HFFc6 (cell line): ENCODE measurements at regions not wholly inside any gene's neighbourhood (a gene's known extent, or its start where the extent isn't known, plus 50 kb on each side); places are given as distances from the start of the nearest gene placed in this dataset.

Source experiments
- DNase-seq: peaks from one replicate; pipeline ENCODE4 v3.0.0-alpha.2; 2018
- H3K27ac Mint-ChIP-seq: 2 replicates; pipeline ENCODE4 v1.8.0; 2020; ENCODE audit warnings: mild to moderate bottlenecking, mixed read lengths
- H3K27me3 Mint-ChIP-seq: 2 replicates; pipeline ENCODE4 v1.8.0; 2021; ENCODE audit warnings: mild to moderate bottlenecking, moderate library complexity, mixed read lengths; ENCODE audit not compliant: insufficient read depth
- H3K36me3 Mint-ChIP-seq: 2 replicates; pipeline ENCODE4 v1.8.0; 2021; ENCODE audit warnings: low read depth, mixed read lengths
- H3K4me1 Mint-ChIP-seq: 2 replicates; pipeline ENCODE4 v1.8.0; 2020; ENCODE audit warnings: low read depth, mixed read lengths
- H3K4me3 Mint-ChIP-seq: 2 replicates; pipeline ENCODE4 v1.8.0; 2020; ENCODE audit warnings: mild to moderate bottlenecking, moderate library complexity, mixed read lengths
- H3K9me3 Mint-ChIP-seq: 2 replicates; pipeline ENCODE4 v1.8.0; 2020; ENCODE audit warnings: mild to moderate bottlenecking, mixed read lengths
- CTCF ChIP-seq: fragments of 200-600 bp; sonication (generic); IDR thresholded peaks from 2 replicates; pipeline ENCODE4 v1.5.0; 2021; ENCODE audit warnings: antibody characterized with exemption, mild to moderate bottlenecking

GRCh38 chr2:150847578-150847977, 360.1 kb upstream of the RND3 start:
- H3K4me3 Mint-ChIP-seq = no peak overlapping the region
- DNase-seq = no peak
- H3K27ac Mint-ChIP-seq = no peak overlapping the region
- TF ChIP-seq CTCF = no peak
- H3K9me3 Mint-ChIP-seq = no peaks in the 10 kb centered on the region
- H3K27me3 Mint-ChIP-seq = peaks cover 3% of the 10 kb centered on the region; the same call in 1 of the 2 replicates
- peaks cover 5% of the 10 kb centered on the region; the same call in 1 of the 2 replicates for H3K4me1 Mint-ChIP-seq
- H3K36me3 Mint-ChIP-seq = no peaks in the 10 kb centered on the region

- no peak for DNase-seq
- Mint-ChIP-seq H3K4me1 (peaks cover 5% of the 10 kb centered on the region; the same call in 1 of the 2 replicates), H3K27me3 (peaks cover 6% of the 10 kb centered on the region), H3K9me3 (no peaks in the 10 kb centered on the region), H3K36me3 (no peaks in the 10 kb centered on the region), H3K27ac (no peak overlapping the region), H3K4me3 (no peak overlapping the region)
- no peak for TF ChIP-seq CTCF
Measured at GRCh38 chr2:150846691-150847090, 359.2 kb upstream of the RND3 start.

- DNase-seq = peak; percentile 18
- Mint-ChIP-seq H3K27me3 (no peaks in the 10 kb centered on the region; the same call in 1 of the 2 replicates), H3K9me3 (no peaks in the 10 kb centered on the region), H3K36me3 (no peaks in the 10 kb centered on the region), H3K27ac (no peak overlapping the region), H3K4me1 (no peaks in the 10 kb centered on the region; the same call in 1 of the 2 replicates), H3K4me3 (no peak overlapping the region)
- TF ChIP-seq CTCF = no peak
Measured at GRCh38 chr2:150832686-150833085, 345.2 kb upstream of the RND3 start.

- H3K27ac Mint-ChIP-seq = no peak overlapping the region
- no peak for DNase-seq
Measured at GRCh38 chr2:150824118-150824517, 336.7 kb upstream of the RND3 start.

GRCh38 chr2:150817422-150817821, 330.0 kb upstream of the RND3 start:
- Mint-ChIP-seq H3K4me3 (no peak overlapping the region), H3K36me3 (no peaks in the 10 kb centered on the region), H3K4me1 (no peaks in the 10 kb centered on the region), H3K9me3 (no peaks in the 10 kb centered on the region), H3K27me3 (peaks cover 2% of the 10 kb centered on the region; the same call in 1 of the 2 replicates), H3K27ac (no peak overlapping the region)
- no peak for DNase-seq
- TF ChIP-seq CTCF = no peak

More at GRCh38 chr2:150824118-150824517, 336.7 kb upstream of the RND3 start:
- Mint-ChIP-seq H3K36me3 (no peaks in the 10 kb centered on the region), H3K27me3 (peaks cover 2% of the 10 kb centered on the region; the same call in 1 of the 2 replicates), H3K9me3 (no peaks in the 10 kb centered on the region), H3K4me1 (no peaks in the 10 kb centered on the region; the same call in 1 of the 2 replicates), H3K4me3 (no peak overlapping the region)
- no peak for TF ChIP-seq CTCF
